Astrocyte of the cerebellum (primary cell): ENCODE measurements at regions not wholly inside any gene's neighbourhood (a gene's known extent, or its start where the extent isn't known, plus 50 kb on each side); places are given as distances from the start of the nearest gene placed in this dataset.
"Not testable (repeated sequence)": the region's sequence is repeated elsewhere in the genome, so short reads cannot be mapped to it uniquely, and the experiment has no call there.

Source experiments
- DNase-seq: peaks from one replicate; pipeline ENCODE4 v3.0.0-alpha.2; 2011; ENCODE audit warnings: low read depth
- H3K4me3 ChIP-seq: 2 replicates; pipeline ENCODE4 v1.5.1; 2011; ENCODE audit warnings: mild to moderate bottlenecking, low read depth, low read length, moderate library complexity
- in situ Hi-C: cut with HindIII; loops from 2 replicates; pipeline ENCODE4 v1.10.0; 2017; ENCODE audit warnings: low sequenced_read_pairs
- TF ChIP-seq, protein P1 (sequence below): IDR thresholded peaks from 2 replicates; pipeline ENCODE4 v1.5.1; 2012; ENCODE audit warnings: low read length, low read depth, moderate library complexity, mild to moderate bottlenecking; ENCODE audit errors: missing control alignments

DNA sequence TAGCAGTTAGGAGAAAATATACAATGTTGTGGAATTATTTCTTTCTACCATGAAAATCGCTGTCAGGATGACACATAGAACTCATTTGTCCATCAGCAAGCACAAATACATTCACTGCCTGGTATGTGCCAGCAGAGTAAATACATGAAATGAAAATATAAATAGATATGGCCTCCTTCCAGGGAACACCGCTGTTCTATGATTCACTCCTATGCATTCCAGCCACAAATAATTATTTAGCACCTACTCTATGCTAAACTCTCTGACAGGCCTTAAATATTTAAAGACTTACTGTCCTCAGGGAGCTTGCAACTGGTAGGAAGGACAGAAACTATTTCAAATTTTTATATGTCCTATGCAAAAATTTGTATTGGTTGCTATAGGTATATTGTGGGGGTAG, 975.0 kb upstream of the NCAM2 start:
- TF ChIP-seq, protein P1, sequence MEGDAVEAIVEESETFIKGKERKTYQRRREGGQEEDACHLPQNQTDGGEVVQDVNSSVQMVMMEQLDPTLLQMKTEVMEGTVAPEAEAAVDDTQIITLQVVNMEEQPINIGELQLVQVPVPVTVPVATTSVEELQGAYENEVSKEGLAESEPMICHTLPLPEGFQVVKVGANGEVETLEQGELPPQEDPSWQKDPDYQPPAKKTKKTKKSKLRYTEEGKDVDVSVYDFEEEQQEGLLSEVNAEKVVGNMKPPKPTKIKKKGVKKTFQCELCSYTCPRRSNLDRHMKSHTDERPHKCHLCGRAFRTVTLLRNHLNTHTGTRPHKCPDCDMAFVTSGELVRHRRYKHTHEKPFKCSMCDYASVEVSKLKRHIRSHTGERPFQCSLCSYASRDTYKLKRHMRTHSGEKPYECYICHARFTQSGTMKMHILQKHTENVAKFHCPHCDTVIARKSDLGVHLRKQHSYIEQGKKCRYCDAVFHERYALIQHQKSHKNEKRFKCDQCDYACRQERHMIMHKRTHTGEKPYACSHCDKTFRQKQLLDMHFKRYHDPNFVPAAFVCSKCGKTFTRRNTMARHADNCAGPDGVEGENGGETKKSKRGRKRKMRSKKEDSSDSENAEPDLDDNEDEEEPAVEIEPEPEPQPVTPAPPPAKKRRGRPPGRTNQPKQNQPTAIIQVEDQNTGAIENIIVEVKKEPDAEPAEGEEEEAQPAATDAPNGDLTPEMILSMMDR = no peak
- DNase-seq = no peak
- in situ Hi-C loops = no loop called here
- H3K4me3 ChIP-seq = no peak overlapping the region

DNA sequence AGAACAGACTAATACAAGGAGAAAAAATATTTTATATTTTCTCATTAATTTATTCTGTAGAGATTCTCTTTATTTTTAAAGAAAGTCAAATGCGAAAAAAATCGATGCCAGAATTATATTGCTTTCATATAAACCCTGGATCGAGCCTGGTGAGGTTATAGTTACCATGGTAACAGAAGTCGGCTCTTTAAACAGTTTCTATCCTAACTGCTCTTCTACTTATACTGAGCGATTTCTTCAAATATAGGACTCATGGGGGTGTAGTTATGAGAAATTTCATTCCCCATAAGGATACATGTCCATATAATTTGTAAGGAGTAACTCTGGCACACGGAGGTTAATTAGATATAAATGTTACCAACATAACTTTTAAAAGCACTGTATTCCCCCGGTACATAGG, 973.5 kb upstream of the NCAM2 start:
- in situ Hi-C loops = no loop called here
- no peak for DNase-seq
- no peak overlapping the region for H3K4me3 ChIP-seq
- TF ChIP-seq, protein P1 = no peak

DNA sequence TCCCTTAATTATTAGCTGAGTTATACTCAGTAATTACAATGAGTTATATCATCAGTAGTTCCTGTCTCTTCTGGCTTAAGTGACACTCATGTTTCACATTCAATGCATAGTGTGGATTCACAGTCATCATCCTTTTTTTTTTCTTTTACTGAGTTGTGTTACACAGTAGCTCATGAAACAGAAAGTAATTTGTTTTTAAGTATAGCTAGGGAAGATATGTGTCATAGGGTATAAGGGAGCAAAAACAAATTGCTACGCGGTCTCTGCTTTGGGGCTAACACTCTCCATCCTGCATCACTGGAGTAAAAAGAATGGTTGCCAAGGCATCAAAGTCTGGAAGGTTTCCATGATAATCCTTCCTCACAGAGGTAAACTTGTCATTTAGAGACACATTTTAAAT, 971.7 kb upstream of the NCAM2 start:
- H3K4me3 ChIP-seq = no peak overlapping the region
- in situ Hi-C loops = no loop called here
- DNase-seq = no peak
- TF ChIP-seq, protein P1 = no peak

DNA sequence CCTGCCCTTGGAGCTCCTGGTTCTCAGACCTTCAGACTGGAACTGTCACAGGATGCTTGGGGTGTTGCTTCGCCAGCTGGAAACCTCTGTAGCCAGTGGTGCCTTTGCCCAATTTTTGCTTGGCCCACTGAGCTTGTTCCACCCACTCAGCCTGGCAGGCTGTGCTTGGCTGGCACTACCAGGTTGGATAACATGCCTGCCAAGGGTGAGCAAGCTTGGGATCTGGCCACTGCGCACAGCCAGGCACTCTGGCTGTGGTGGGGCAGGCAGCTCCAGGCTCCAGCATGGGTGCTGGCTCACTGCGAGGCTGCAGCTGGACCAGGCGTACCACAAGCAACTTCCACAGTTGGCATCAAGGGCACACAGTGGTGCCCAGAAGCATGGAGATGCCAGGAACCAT, 967.8 kb upstream of the NCAM2 start:
- no peak for DNase-seq
- in situ Hi-C loops = no loop called here
- H3K4me3 ChIP-seq = no peak overlapping the region
- TF ChIP-seq, protein P1 = no peak

DNA sequence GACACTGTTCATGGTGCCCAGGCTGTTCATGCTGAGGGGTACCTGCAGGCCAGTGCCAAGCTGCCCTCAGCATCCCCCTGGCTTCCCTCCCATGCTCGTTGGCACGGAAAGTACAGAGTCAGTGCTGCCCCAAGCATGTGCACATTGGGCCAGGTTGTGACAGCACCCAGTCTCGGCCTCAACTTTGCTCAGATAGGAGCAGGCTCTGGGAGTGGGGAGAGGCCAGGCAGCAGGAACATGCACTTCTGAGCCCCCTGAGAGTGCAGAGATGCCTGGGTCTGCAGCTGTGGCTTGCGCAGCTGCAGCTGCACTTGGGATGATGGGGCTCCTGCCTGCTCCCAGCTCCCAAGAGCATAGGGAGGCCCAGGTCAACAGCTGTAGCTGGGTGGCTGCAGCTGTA, 966.4 kb upstream of the NCAM2 start:
- in situ Hi-C loops = no loop called here
- no peak for DNase-seq

DNA sequence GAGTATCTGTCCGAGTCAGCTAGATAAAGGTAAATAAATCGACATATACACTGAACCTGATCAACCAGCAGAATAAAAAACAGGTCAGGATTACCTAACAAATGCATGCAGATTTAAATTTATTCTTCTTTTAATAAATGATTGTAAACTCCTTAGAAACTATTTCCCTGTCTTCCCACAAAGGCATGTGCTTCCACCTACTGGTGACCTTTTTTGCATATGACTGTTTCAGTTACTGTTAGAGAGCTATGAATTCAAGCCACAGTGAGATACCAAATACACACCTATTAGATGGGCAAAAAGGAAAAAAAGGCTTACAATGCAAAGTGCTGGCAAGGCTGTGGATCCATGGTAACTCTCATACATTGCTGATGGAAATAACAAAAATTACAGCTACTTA, 957.4 kb upstream of the NCAM2 start:
- in situ Hi-C loops = no loop called here
- H3K4me3 ChIP-seq = no peak overlapping the region
- DNase-seq = no peak
- TF ChIP-seq, protein P1 = no peak

More for the DNA sequence above, 966.4 kb upstream of the NCAM2 start:
- H3K4me3 ChIP-seq = no peak overlapping the region
- TF ChIP-seq, protein P1 = no peak

DNA sequence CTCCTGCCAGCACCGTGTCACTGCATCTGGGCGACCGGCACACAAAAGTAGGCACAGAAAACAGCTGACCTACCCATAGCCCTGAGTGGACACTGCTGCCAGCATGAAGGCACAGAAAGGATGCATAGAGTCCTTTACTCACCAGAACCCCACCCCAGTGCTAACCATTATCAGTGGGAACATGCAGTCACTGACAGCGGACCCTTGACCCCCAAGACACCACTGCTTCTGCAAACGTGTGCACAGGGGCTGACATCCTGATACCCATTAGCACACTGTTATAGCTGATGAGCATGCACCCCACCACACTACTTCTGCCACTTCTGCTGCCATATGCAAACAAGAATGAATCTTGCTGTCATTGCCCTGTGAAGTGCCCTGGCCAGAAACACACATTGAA, 953.0 kb upstream of the NCAM2 start:
- in situ Hi-C loops = no loop called here
- TF ChIP-seq, protein P1 = no peak
- no peak for DNase-seq

DNA sequence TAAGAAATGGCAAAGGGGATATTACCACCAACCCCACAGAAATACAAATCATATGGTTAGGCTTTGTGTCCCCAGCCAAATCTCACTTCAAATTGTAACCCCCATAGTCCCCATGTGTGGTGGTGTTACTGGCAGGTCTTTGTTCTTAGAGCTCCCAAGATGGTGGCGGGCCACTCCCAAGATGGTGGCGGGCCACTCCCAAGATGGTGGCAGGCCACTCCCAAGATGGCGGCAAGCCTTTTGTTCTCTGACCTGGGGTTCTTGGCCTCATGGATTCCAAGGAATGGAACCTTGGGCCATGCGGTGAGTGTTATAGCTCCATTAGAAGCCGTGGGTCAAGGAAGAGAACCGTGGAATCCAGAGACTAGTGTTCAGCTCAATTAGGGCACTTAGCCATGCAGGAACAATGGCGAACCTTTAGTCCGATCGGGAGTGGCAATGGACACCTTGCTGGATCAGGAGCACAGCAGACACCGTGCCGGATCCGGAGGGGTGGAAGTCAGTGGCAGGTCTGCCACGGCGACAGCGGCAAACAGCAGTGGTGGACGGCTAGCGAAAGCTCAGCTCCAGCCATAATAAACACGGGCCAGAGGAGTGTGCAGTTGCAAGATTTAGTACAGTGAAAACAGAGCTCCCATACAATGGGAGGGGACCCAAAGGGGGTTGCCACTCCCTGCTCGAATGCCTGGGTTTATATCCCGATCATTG, 949.9 kb upstream of the NCAM2 start:
- H3K4me3 ChIP-seq, DNase-seq, in situ Hi-C loops: not testable (repeated sequence)

More for the DNA sequence above, 953.0 kb upstream of the NCAM2 start:
- no peak overlapping the region for H3K4me3 ChIP-seq
